Testis (tissue), 2 donors: ENCODE measurements at regions not wholly inside any gene's neighbourhood (a gene's known extent, or its start where the extent isn't known, plus 50 kb on each side); places are given as distances from the start of the nearest gene placed in this dataset.

Experiments
- POLR2A ChIP-seq: fragments of 450-650 bp; IDR thresholded peaks from one replicate; pipeline ENCODE4 v1.6.1; 2017; ENCODE audit warnings: antibody characterized with exemption, mild to moderate bottlenecking, moderate library complexity
- TF ChIP-seq, protein P1 (sequence below), 3 experiments: fragments of 450-650 bp in 2 of 3; fragments of 200-600 bp in 1 of 3; sonication (generic) in 1 of 3; IDR thresholded peaks; one replicate each; pipeline ENCODE4 v1.5.1; 2016 to 2019; ENCODE audit warnings: antibody characterized with exemption in 3 of 3, mild to moderate bottlenecking in 2 of 3, moderate library complexity in 1 of 3

- TF ChIP-seq, protein P1, sequence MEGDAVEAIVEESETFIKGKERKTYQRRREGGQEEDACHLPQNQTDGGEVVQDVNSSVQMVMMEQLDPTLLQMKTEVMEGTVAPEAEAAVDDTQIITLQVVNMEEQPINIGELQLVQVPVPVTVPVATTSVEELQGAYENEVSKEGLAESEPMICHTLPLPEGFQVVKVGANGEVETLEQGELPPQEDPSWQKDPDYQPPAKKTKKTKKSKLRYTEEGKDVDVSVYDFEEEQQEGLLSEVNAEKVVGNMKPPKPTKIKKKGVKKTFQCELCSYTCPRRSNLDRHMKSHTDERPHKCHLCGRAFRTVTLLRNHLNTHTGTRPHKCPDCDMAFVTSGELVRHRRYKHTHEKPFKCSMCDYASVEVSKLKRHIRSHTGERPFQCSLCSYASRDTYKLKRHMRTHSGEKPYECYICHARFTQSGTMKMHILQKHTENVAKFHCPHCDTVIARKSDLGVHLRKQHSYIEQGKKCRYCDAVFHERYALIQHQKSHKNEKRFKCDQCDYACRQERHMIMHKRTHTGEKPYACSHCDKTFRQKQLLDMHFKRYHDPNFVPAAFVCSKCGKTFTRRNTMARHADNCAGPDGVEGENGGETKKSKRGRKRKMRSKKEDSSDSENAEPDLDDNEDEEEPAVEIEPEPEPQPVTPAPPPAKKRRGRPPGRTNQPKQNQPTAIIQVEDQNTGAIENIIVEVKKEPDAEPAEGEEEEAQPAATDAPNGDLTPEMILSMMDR (IDR thresholded peaks at IDR 0.05): no peak
- no peak for TF ChIP-seq POLR2A
Observed at GRCh38 chr1:194870860-194871259, 1684.4 kb upstream of the B3GALT2 start.
